ENCODE measurements at regions not wholly inside any gene's neighbourhood (a gene's known extent, or its start where the extent isn't known, plus 50 kb on each side); places are given as distances from the start of the nearest gene placed in this dataset.
"Not testable (repeated sequence)": the region's sequence is repeated elsewhere in the genome, so short reads cannot be mapped to it uniquely, and the experiment has no call there.

GRCh38 chr1:102691592-102692090 is 416.7 kb downstream of the COL11A1 start:
- Histone ChIP-seq H3K4me3 (ENCODE audit: low read depth, low read length) (no peak overlapping the region), H2BK12ac (ENCODE audit: low read length) (no peak overlapping the region), H2AK5ac (ENCODE audit: low read length) (no peak overlapping the region), H3K4ac (ENCODE audit: low read depth, low read length) (no peak overlapping the region), H2BK120ac (ENCODE audit: insufficient read depth, low read length, poor library complexity) (no peak overlapping the region), H3K18ac (ENCODE audit: low read length) (no peak overlapping the region), H4K12ac (ENCODE audit: low read depth, low read length) (no peak overlapping the region), H2BK5ac (ENCODE audit: low read depth, low read length, poor library complexity) (no peak overlapping the region), H3K4me2 (ENCODE audit: low read length) (no peak overlapping the region), H3K4me1 (ENCODE audit: control insufficient read depth in 1 of 2, insufficient read depth in 2 of 2, low read length in 2 of 2) (no peaks in the 10 kb centered on the region), H2AFZ (ENCODE audit: insufficient read depth, low read length, poor library complexity) (no peak overlapping the region), H3K79me2 (ENCODE audit: control insufficient read depth, insufficient read depth, low read length, poor library complexity) (no peaks in the 10 kb centered on the region), H3K9me3 (ENCODE audit: insufficient read depth, low read depth, low read length) (no peaks in the 10 kb centered on the region), H3K23ac (ENCODE audit: low read length) (no peak overlapping the region), H3K36me3 (ENCODE audit: control insufficient read depth in 1 of 2, insufficient read depth in 2 of 2, low read length in 2 of 2) (no peaks in the 10 kb centered on the region), H4K8ac (ENCODE audit: low read depth, low read length) (no peak overlapping the region), H3K14ac (ENCODE audit: low read length) (no peak overlapping the region), H3K9ac (ENCODE audit: low read length) (no peak overlapping the region), H3K27me3 (ENCODE audit: insufficient read depth, low read length) (no peaks in the 10 kb centered on the region), H3K79me1 (ENCODE audit: low read length) (peaks cover 2% of the 10 kb centered on the region), H4K91ac (ENCODE audit: low read depth, low read length) (no peak overlapping the region), H3K27ac (ENCODE audit: low read depth, low read length) (no peak overlapping the region)
- DNase-seq = peak in 1 of 2 donors; percentile 68
- WGBS (ENCODE audit: extremely low coverage, insufficient coverage, insufficient read length) = no CpG with 5 or more reads among the region's 1 CpG

GRCh38 chr1:102687383-102687782 is 420.9 kb downstream of the COL11A1 start:
- Histone ChIP-seq H4K91ac (ENCODE audit: low read depth, low read length) (no peak overlapping the region), H3K4ac (ENCODE audit: low read depth, low read length) (no peak overlapping the region), H3K23ac (ENCODE audit: low read length) (no peak overlapping the region), H3K18ac (ENCODE audit: low read length) (no peak overlapping the region), H2AK5ac (ENCODE audit: low read length) (no peak overlapping the region), H3K9me3 (ENCODE audit: insufficient read depth, low read depth, low read length) (no peaks in the 10 kb centered on the region), H2BK120ac (ENCODE audit: insufficient read depth, low read length, poor library complexity) (no peak overlapping the region), H3K79me1 (ENCODE audit: low read length) (peaks cover 2% of the 10 kb centered on the region), H3K4me2 (ENCODE audit: low read length) (no peak overlapping the region), H3K27ac (ENCODE audit: low read depth, low read length) (no peak overlapping the region), H2AFZ (ENCODE audit: insufficient read depth, low read length, poor library complexity) (no peak overlapping the region), H4K12ac (ENCODE audit: low read depth, low read length) (no peak overlapping the region), H3K9ac (ENCODE audit: low read length) (no peak overlapping the region), H3K4me1 (ENCODE audit: control insufficient read depth in 1 of 2, insufficient read depth in 2 of 2, low read length in 2 of 2) (no peaks in the 10 kb centered on the region), H3K27me3 (ENCODE audit: insufficient read depth, low read length) (no peaks in the 10 kb centered on the region), H2BK5ac (ENCODE audit: low read depth, low read length, poor library complexity) (no peak overlapping the region), H3K4me3 (ENCODE audit: low read depth, low read length) (no peak overlapping the region), H3K36me3 (ENCODE audit: control insufficient read depth in 1 of 2, insufficient read depth in 2 of 2, low read length in 2 of 2) (peaks cover 0 to under 1% of the 10 kb centered on the region in 2 experiments), H3K14ac (ENCODE audit: low read length) (no peak overlapping the region), H2BK12ac (ENCODE audit: low read length) (no peak overlapping the region), H4K8ac (ENCODE audit: low read depth, low read length) (no peak overlapping the region), H3K79me2 (ENCODE audit: control insufficient read depth, insufficient read depth, low read length, poor library complexity) (no peaks in the 10 kb centered on the region)
- no CpG with 5 or more reads among the region's 2 CpGs for WGBS (ENCODE audit: extremely low coverage, insufficient coverage, insufficient read length)
- no peak for DNase-seq

GRCh38 chr1:102661481-102661880 is 446.8 kb downstream of the COL11A1 start:
- no peak overlapping the region for H3K4me3 ChIP-seq (ENCODE audit: low read depth, low read length)
- H3K27me3 ChIP-seq (ENCODE audit: insufficient read depth, low read length) = no peaks in the 10 kb centered on the region
- no peak overlapping the region for H3K9ac ChIP-seq (ENCODE audit: low read length)
- H3K79me2 ChIP-seq (ENCODE audit: control insufficient read depth, insufficient read depth, low read length, poor library complexity) = no peaks in the 10 kb centered on the region
- peak overlapping the region; percentile 47 for H4K91ac ChIP-seq (ENCODE audit: low read depth, low read length)
- no peak for DNase-seq
- H4K8ac ChIP-seq (ENCODE audit: low read depth, low read length) = no peak overlapping the region
- no peak overlapping the region for H4K12ac ChIP-seq (ENCODE audit: low read depth, low read length)
- peaks cover 4% of the 10 kb centered on the region for H3K79me1 ChIP-seq (ENCODE audit: low read length)
- H3K9me3 ChIP-seq (ENCODE audit: insufficient read depth, low read depth, low read length) = no peaks in the 10 kb centered on the region
- no peak overlapping the region for H3K4me2 ChIP-seq (ENCODE audit: low read length)
- H3K27ac ChIP-seq (ENCODE audit: low read depth, low read length) = no peak overlapping the region
- H3K18ac ChIP-seq (ENCODE audit: low read length) = no peak overlapping the region
- peak overlapping the region; percentile 37 for H2AK5ac ChIP-seq (ENCODE audit: low read length)
- H3K23ac ChIP-seq (ENCODE audit: low read length) = no peak overlapping the region
- H3K36me3 ChIP-seq (ENCODE audit: control insufficient read depth in 1 of 2, insufficient read depth in 2 of 2, low read length in 2 of 2) = no peaks in the 10 kb centered on the region
- no peaks in the 10 kb centered on the region for H3K4me1 ChIP-seq (ENCODE audit: control insufficient read depth in 1 of 2, insufficient read depth in 2 of 2, low read length in 2 of 2)
- H2BK12ac ChIP-seq (ENCODE audit: low read length) = peak overlapping the region; percentile 36
- H3K14ac ChIP-seq (ENCODE audit: low read length) = no peak overlapping the region
- peak overlapping the region; percentile 6 for H2BK120ac ChIP-seq (ENCODE audit: insufficient read depth, low read length, poor library complexity)
- H3K4ac ChIP-seq (ENCODE audit: low read depth, low read length) = no peak overlapping the region
- no peak overlapping the region for H2BK5ac ChIP-seq (ENCODE audit: low read depth, low read length, poor library complexity)
- no peak overlapping the region for H2AFZ ChIP-seq (ENCODE audit: insufficient read depth, low read length, poor library complexity)
- WGBS (ENCODE audit: extremely low coverage, insufficient coverage, insufficient read length) = no CpG with 5 or more reads among the region's 13 CpGs

GRCh38 chr1:102659876-102660483 is 448.3 kb downstream of the COL11A1 start:
- not testable (repeated sequence) for H4K91ac ChIP-seq (ENCODE audit: low read depth, low read length); H2AK5ac ChIP-seq (ENCODE audit: low read length); H3K18ac ChIP-seq (ENCODE audit: low read length); H3K36me3 ChIP-seq (ENCODE audit: control insufficient read depth in 1 of 2, insufficient read depth in 2 of 2, low read length in 2 of 2); H4K8ac ChIP-seq (ENCODE audit: low read depth, low read length); H2BK120ac ChIP-seq (ENCODE audit: insufficient read depth, low read length, poor library complexity); H3K9ac ChIP-seq (ENCODE audit: low read length); H4K12ac ChIP-seq (ENCODE audit: low read depth, low read length); H3K27ac ChIP-seq (ENCODE audit: low read depth, low read length); H3K23ac ChIP-seq (ENCODE audit: low read length); H3K4me3 ChIP-seq (ENCODE audit: low read depth, low read length); H3K14ac ChIP-seq (ENCODE audit: low read length); H3K4me2 ChIP-seq (ENCODE audit: low read length); H3K79me1 ChIP-seq (ENCODE audit: low read length); H3K4ac ChIP-seq (ENCODE audit: low read depth, low read length); H3K27me3 ChIP-seq (ENCODE audit: insufficient read depth, low read length); H3K79me2 ChIP-seq (ENCODE audit: control insufficient read depth, insufficient read depth, low read length, poor library complexity); H2BK5ac ChIP-seq (ENCODE audit: low read depth, low read length, poor library complexity); H2BK12ac ChIP-seq (ENCODE audit: low read length); H3K9me3 ChIP-seq (ENCODE audit: insufficient read depth, low read depth, low read length); H3K4me1 ChIP-seq (ENCODE audit: control insufficient read depth in 1 of 2, insufficient read depth in 2 of 2, low read length in 2 of 2); H2AFZ ChIP-seq (ENCODE audit: insufficient read depth, low read length, poor library complexity)
- peak; percentile 18 to 20 for DNase-seq
- no CpG with 5 or more reads among the region's 47 CpGs for WGBS (ENCODE audit: extremely low coverage, insufficient coverage, insufficient read length)
